ENCODE measurements at regions not wholly inside any gene's neighbourhood (a gene's known extent, or its start where the extent isn't known, plus 50 kb on each side); places are given as distances from the start of the nearest gene placed in this dataset.

- 0 out of 2 replicates have a peak, but pooled peaks have one; percentile 15 for TF ChIP-seq ZNF518A (tag by site-specific recombination; conservative IDR thresholded peaks at IDR 0.05; ENCODE audit: low read depth)
- TF ChIP-seq ZNF777 (tag by site-specific recombination; IDR thresholded peaks at IDR 0.05; ENCODE audit: borderline replicate concordance), result no peak
- TF ChIP-seq ZNF184 (tag by site-specific recombination; IDR thresholded peaks at IDR 0.05), result no peak
Measured at GRCh38 chr16:48479955-48480354, 94.7 kb upstream of the SIAH1 start (continued).

GRCh38 chr16:48479329-48479728 lies 94.1 kb upstream of the SIAH1 start:
- no peak for TF ChIP-seq PBX3 (CRISPR knock-in tag; IDR thresholded peaks at IDR 0.05)
- no peak for TF ChIP-seq ZNF830 (tag by site-specific recombination; IDR thresholded peaks at IDR 0.05; ENCODE audit: low read depth)
- no peak for TF ChIP-seq ZBTB17 (tag by site-specific recombination; IDR thresholded peaks at IDR 0.05)
- no peak for TF ChIP-seq ZNF140 (tag by site-specific recombination; IDR thresholded peaks at IDR 0.05)
- no peak for TF ChIP-seq HOXA7 (CRISPR knock-in tag; IDR thresholded peaks at IDR 0.05; ENCODE audit: borderline replicate concordance)
- TF ChIP-seq ZFP37 (tag by site-specific recombination; IDR thresholded peaks at IDR 0.05), result no peak
- TF ChIP-seq GLI2 (tag by site-specific recombination; IDR thresholded peaks at IDR 0.05; ENCODE audit: borderline replicate concordance, low read depth), result no peak
- TF ChIP-seq ZNF223 (tag by site-specific recombination; IDR thresholded peaks at IDR 0.05), result no peak
- no peak for TF ChIP-seq ZNF580 (tag by site-specific recombination; IDR thresholded peaks at IDR 0.05)
- TF ChIP-seq ZNF530 (tag by site-specific recombination; IDR thresholded peaks at IDR 0.05; ENCODE audit: low read depth), result no peak
- TF ChIP-seq ZBTB11 (tag by site-specific recombination; conservative IDR thresholded peaks at IDR 0.05; ENCODE audit: low read depth), result no peak
- no peak for TF ChIP-seq ZNF747 (tag by site-specific recombination; IDR thresholded peaks at IDR 0.05)
- TF ChIP-seq ZBTB6 (tag by site-specific recombination; IDR thresholded peaks at IDR 0.05), result no peak
- no peak for TF ChIP-seq ZNF529 (tag by site-specific recombination; IDR thresholded peaks at IDR 0.05; ENCODE audit: insufficient replicate concordance)
- no peak for TF ChIP-seq SP3 (tag by site-specific recombination; IDR thresholded peaks at IDR 0.05)
- CTCF ChIA-PET, result interaction anchor here (0.6 kb wide), 1 partner anchor 49 kb away, joined by 4 read pairs; no protein-coding TSS in a partner anchor
- Histone ChIP-seq H3K9me3 (ENCODE audit: control insufficient read depth, insufficient read depth, low read depth, low read length) (no peaks in the 10 kb centered on the region), H3K4me1 (ENCODE audit: control insufficient read depth, insufficient read depth, low read length) (no peaks in the 10 kb centered on the region), H3K36me3 (ENCODE audit: control insufficient read depth in 2 of 2, insufficient read depth in 1 of 2, low read length in 2 of 2) (no peaks in the 10 kb centered on the region), H3K4me3 (ENCODE audit: low read depth, low read length) (no peak overlapping the region), H3K27ac (ENCODE audit: extremely low read depth, low read depth, low read length) (no peak overlapping the region)
- POLR2A ChIA-PET, result no interaction called here
